OCI-LY7 (cell line): ENCODE measurements at regions not wholly inside any gene's neighbourhood (a gene's known extent, or its start where the extent isn't known, plus 50 kb on each side); places are given as distances from the start of the nearest gene placed in this dataset.

Experiments
- EZH2phosphoT487 ChIP-seq: fragments of 200-600 bp; sonication (generic); IDR thresholded peaks from 2 replicates; pipeline ENCODE4 v1.6.1; 2018; ENCODE audit warnings: low read depth, borderline replicate concordance, mild to moderate bottlenecking, mixed run types, antibody characterized with exemption, low read length, moderate library complexity, mixed read lengths
- TF ChIP-seq, protein P1 (sequence below): fragments of 200-600 bp; sonication (generic); conservative IDR thresholded peaks from 2 replicates; pipeline ENCODE4 v1.5.1; 2014; ENCODE audit warnings: mild to moderate bottlenecking, antibody characterized with exemption, low read length, moderate library complexity, mixed read lengths

GRCh38 chr21:39029086-39029755 lies 154.0 kb downstream of the PSMG1 start:
- TF ChIP-seq, protein P1, sequence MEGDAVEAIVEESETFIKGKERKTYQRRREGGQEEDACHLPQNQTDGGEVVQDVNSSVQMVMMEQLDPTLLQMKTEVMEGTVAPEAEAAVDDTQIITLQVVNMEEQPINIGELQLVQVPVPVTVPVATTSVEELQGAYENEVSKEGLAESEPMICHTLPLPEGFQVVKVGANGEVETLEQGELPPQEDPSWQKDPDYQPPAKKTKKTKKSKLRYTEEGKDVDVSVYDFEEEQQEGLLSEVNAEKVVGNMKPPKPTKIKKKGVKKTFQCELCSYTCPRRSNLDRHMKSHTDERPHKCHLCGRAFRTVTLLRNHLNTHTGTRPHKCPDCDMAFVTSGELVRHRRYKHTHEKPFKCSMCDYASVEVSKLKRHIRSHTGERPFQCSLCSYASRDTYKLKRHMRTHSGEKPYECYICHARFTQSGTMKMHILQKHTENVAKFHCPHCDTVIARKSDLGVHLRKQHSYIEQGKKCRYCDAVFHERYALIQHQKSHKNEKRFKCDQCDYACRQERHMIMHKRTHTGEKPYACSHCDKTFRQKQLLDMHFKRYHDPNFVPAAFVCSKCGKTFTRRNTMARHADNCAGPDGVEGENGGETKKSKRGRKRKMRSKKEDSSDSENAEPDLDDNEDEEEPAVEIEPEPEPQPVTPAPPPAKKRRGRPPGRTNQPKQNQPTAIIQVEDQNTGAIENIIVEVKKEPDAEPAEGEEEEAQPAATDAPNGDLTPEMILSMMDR: no peak
- TF ChIP-seq EZH2phosphoT487: no peak
